Muscle of arm (tissue), 1 donor: ENCODE measurements at regions not wholly inside any gene's neighbourhood (a gene's known extent, or its start where the extent isn't known, plus 50 kb on each side); places are given as distances from the start of the nearest gene placed in this dataset.
A peak's percentile ranks its signal among the peaks of the same experiment; 100 is the strongest.

ENCODE experiments used
- DNase-seq: peaks from one replicate; pipeline ENCODE4 v3.0.0-alpha.2; 2013

DNA sequence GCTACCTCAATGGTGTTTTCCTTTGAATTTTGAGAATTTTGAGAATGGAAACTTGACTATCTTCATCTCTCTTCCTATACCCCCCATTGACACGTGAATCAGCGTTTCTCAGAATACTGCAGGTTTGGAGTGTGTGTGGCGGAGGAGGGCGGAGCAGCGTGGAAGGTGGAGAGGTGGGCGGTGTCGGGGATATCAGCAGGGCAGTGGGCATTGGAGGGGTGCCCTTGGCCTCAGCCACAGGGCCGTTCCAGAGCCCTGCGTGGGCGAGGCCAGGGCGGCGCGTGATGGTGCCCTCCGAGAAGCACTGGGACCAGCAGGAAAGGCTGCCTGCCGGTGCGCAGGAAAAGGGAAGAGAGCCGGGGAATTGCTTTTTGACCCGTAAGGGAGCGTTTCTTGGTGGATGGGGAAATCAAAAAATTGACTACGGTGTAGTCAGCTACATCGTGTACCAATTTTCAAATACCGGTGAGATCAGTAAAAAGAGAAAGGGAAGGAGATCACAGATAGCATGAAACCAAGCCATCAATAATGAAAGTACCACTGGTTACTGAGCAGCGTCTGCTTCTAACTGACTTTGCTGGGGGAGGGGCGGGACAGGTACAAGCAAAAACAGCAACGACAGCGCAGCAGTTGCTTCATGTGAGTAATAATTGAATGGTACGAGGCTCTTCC lies 82.7 kb upstream of the DUSP22 start:
- no peak for DNase-seq

GRCh38 chr6:210104-210456 lies 82.2 kb upstream of the DUSP22 start:
- DNase-seq, result no peak

DNA sequence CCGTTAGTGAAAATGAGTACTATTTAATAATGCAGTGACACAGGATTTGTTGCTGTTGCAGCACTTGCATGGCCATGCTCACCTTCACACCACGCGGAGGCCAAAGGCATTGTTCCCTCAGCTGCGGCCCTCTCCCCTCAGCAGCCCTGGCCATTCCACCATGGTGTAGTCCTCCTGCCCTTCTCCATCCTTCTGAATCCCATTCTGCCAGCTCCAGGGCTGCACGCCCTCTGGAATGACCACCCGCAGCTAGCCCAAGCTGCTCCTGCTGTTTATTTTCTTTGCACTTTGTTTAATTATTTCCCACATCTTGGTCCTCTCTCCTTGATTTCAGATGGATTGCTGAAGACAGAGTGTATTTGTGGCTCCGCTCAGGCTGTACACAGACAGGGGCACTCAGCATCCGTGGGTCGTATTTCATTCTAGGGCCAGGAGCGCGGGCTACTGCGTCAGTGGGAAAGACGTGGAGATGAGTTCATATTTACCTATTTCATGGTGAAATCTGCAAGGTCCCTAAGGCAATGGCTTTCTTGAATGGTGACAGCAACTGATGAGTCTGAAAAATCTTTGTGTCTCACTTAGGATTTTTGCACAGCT lies 81.4 kb upstream of the DUSP22 start:
- no peak for DNase-seq

DNA sequence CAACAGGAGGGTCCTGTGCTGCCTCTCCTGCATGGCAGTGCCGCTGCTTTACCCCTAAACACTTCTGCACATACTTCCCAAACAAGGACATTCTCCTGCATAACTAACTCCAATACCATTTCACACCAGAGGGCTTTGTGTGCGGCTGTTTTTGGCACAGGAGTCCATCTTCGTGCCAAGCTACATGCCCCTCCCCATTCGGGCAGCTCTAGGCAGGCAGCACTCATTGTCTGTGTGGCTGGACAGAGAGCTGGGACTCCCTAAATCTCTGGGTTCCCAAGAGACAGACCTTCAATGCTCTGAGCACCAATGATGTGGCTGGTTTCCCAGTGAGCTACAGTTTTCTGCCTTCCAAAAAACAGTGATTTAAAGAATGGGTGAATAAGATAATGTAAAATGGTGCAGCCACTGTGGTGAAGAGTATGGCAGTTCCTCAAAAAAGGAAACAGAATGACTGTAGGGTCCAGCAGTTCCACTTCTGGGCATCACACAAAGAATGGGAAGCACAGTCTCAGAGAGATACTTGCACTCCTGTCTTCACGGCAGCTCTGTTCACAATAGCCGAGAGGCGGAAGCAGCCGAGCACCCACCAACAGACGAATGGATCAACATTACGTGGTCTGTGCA lies 80.3 kb upstream of the DUSP22 start:
- no peak for DNase-seq

GRCh38 chr6:213284-213683 lies 79.0 kb upstream of the DUSP22 start:
- no peak for DNase-seq

DNA sequence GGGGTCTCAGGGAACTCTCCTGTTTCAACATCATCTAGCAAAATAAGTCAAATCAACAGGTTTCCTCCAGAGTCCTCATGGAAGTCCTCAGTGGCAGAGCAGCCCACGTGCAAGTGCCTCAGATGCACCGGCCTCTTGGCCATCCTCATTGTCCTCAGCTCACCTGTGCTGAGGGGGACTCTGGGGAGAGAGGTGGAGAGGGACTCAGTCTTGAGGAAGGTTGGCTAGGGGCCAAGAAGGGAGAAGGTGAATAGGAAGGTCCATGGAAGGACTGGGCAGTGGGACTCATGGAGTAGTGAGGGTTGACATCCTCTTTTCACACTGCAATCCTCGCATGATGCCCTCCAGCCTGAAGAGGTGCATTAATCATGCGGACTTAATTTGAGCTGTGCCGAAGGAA lies 77.9 kb upstream of the DUSP22 start:
- DNase-seq, result no peak

DNA sequence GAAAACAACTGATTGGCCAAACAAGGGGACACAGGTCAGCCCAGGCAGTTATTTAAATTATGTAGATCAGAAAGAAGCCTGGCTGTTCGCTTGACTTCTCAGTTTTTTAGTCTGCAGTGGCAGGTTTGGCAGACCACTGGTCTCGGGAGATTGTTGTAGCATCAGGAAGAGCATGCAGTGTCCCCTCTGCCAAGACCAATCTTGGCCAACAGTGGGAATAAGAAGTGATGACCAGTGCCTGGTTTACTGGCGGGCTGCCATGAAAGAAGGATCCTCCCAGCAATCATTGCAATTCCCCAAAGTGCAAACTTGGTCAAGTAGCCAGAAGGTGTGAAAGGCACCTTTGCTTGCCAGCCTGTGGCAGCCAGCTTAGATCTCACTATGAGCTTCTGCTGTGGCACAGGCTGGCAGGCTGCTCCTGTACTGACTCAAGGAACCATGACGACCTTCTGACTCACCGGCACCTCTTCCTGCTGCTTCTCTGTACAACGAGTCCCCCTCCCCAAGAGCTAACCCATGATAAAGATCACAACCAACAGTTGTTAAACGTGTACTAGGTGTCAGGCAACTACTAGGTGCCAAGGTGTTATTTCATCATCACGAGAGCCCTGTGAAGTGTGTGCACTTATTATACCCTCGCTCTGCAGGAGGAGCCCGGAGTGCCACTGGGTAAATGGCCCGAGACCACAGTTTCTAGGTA lies 76.8 kb upstream of the DUSP22 start:
- no peak for DNase-seq

- DNase-seq, result no peak
These were observed 75.1 kb upstream of the DUSP22 start for GRCh38 chr6:217048-217659.

- no peak for DNase-seq
These were observed 73.9 kb upstream of the DUSP22 start for GRCh38 chr6:218153-219018.

DNA sequence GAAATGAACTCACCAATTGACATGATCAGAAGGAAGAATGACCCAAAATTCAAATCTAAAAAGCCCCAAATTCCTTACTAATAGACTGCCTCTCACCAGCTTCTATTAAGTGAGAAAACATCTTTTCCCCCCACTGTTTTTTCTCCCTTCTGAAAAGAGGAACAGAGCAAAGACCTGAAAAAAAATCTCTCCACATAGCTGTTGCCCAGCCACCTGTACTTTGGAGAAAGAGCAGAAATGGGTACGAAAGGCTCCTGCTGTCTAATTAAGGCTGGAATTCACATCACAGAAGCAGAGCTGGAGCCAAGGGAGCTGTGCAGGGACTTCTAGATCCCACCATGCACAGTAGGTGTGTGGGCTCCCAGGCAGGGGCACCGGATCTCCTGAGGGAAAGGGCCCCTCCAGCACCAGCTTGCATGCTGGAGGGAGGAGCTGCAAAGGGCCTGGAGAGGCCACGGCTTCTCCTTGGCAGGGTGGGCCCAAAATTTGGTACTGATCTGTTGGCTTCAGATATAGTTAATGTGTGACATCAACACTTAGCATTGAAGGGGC lies 73.2 kb upstream of the DUSP22 start:
- DNase-seq, result no peak

GRCh38 chr6:219641-220198 lies 72.6 kb upstream of the DUSP22 start:
- DNase-seq, result peak; percentile 25

- no peak for DNase-seq
These were observed 72.0 kb upstream of the DUSP22 start for GRCh38 chr6:220312-220711.

- no peak for DNase-seq
These were observed 71.4 kb upstream of the DUSP22 start for GRCh38 chr6:220721-221475.

- DNase-seq, result no peak
These were observed 70.5 kb upstream of the DUSP22 start for GRCh38 chr6:221531-222349.

- no peak for DNase-seq
These were observed 69.8 kb upstream of the DUSP22 start for GRCh38 chr6:222468-222867.

DNA sequence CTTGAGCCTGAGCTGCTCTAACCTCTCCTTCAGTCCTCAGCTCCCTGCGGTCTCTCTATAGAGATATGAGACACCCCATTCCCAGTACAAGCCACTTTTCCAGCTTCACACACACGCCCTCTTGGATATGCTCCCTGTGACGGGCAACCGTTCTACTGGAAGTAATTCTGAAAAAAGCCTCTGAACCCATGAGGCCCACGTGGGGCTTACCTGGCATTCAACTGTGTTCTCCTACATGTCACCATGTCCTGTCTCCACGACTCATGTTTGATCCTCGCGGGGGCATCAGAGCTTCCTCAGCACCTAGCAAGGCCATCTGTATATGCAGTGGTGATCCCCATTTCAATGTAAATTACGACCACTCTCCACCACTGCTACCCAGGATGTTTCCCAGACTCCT lies 69.2 kb upstream of the DUSP22 start:
- DNase-seq, result no peak

- no peak for DNase-seq
These were observed 68.5 kb upstream of the DUSP22 start for GRCh38 chr6:223763-224162.

- no peak for DNase-seq
These were observed 67.9 kb upstream of the DUSP22 start for GRCh38 chr6:224350-224749.

- DNase-seq, result no peak
These were observed 67.1 kb upstream of the DUSP22 start for GRCh38 chr6:225121-225721.
